ENCODE measurements at regions not wholly inside any gene's neighbourhood (a gene's known extent, or its start where the extent isn't known, plus 50 kb on each side); places are given as distances from the start of the nearest gene placed in this dataset.

GRCh38 chr6:129938249-129939020 is 77.3 kb upstream of the TMEM244 start:
- Histone ChIP-seq H3K79me2 (ENCODE audit: low read length) (no peaks in the 10 kb centered on the region), H3K9me2 (replicated peaks; ENCODE audit: low read length) (no peaks in the 10 kb centered on the region), H3K4me1 (ENCODE audit: insufficient read depth, low read length) (peaks cover 25% of the 10 kb centered on the region), H3K27ac (ENCODE audit: low read length) (peak overlapping the region; percentile 8; the same call in 1 of the 2 replicates), H3F3A (ENCODE audit: low read length, unreplicated experiment) (peaks cover 5% of the 10 kb centered on the region), H3K9me3 (ENCODE audit: low read length) (no peaks in the 10 kb centered on the region), H2AFZ (ENCODE audit: low read length) (no peak overlapping the region), H4K20me1 (ENCODE audit: low read length) (no peaks in the 10 kb centered on the region), H3K4me2 (ENCODE audit: low read length) (peak overlapping the region; percentile 67), H3K4me3 (ENCODE audit: low read length) (peak overlapping the region; percentile 26; the same call in 1 of the 2 replicates), H3K27me3 (ENCODE audit: low read length) (no peaks in the 10 kb centered on the region), H3K9ac (ENCODE audit: low read length) (no peak overlapping the region), H3K36me3 (ENCODE audit: low read depth, low read length) (no peaks in the 10 kb centered on the region)
- ATAC-seq (peak; percentile 89), DNase-seq (peak; percentile 63)
- intact Hi-C loops (cut with micrococcal nuclease): loop anchor here (2.0 to 5.0 kb wide), 4 partner anchors 80 to 446 kb away; partner anchors contain the start of gene L3MBTL3
- ChIA-PET POLR2A (ENCODE audit: unreplicated experiment) (no interaction called here), CTCF (interaction anchor here (0.5 to 1.3 kb wide), 6 partner anchors 43 to 307 kb away, joined by 3 to 4 read pairs (median 3); no protein-coding TSS in a partner anchor)
- TF ChIP-seq EZH2phosphoT487 (IDR thresholded peaks at IDR 0.05; ENCODE audit: borderline replicate concordance, low read length) (no peak), EZH2 (IDR thresholded peaks at IDR 0.05; ENCODE audit: low read length, unreplicated experiment) (no peak)
- TF ChIP-seq, protein P1, sequence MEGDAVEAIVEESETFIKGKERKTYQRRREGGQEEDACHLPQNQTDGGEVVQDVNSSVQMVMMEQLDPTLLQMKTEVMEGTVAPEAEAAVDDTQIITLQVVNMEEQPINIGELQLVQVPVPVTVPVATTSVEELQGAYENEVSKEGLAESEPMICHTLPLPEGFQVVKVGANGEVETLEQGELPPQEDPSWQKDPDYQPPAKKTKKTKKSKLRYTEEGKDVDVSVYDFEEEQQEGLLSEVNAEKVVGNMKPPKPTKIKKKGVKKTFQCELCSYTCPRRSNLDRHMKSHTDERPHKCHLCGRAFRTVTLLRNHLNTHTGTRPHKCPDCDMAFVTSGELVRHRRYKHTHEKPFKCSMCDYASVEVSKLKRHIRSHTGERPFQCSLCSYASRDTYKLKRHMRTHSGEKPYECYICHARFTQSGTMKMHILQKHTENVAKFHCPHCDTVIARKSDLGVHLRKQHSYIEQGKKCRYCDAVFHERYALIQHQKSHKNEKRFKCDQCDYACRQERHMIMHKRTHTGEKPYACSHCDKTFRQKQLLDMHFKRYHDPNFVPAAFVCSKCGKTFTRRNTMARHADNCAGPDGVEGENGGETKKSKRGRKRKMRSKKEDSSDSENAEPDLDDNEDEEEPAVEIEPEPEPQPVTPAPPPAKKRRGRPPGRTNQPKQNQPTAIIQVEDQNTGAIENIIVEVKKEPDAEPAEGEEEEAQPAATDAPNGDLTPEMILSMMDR (conservative IDR thresholded peaks at IDR 0.05; ENCODE audit: low read depth, low read length): no peak
- no TSS peak for BruUV-seq (replicated peaks)

DNA sequence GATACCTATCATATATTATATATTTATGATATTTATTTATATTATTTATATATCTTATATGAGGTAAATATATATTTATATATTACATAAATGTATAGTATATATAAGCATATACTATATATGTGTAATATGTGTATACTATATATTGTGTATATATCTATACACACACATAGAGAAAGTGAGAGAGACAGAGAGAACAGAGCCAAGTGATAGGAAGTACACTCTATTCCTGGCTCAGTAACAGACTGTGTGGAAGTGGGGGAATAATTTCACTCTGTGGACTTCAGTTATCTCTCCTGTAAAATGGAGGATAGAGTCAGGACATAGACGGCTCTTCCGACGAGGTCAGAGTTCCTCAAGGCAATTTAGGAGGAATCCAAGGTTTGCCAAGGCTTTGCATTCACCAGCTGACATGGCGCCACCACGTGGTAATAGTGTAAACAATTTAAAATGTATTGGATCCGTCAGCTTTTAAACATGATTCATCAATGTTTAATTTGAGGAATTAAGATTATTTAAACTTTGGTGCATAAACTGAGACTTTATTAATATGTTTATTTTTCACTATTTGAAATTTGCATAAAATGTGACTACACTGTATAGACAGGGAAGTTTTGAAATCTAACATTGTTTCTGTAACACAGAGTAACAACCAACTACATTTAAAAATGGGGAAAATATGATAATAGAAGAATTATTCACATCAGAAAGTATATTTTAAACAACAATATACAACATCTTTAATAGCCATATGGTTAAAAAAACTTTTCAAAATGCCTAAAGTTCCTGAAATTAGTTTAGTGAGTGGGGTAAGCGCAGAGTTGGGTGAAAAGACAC is 75.4 kb upstream of the TMEM244 start:
- peak overlapping the region; percentile 68 for H2AFZ ChIP-seq (ENCODE audit: low read length)
- H3F3A ChIP-seq (ENCODE audit: low read length, unreplicated experiment): peaks cover 5% of the 10 kb centered on the region
- H3K79me2 ChIP-seq (ENCODE audit: low read length): no peaks in the 10 kb centered on the region
- no peaks in the 10 kb centered on the region for H3K36me3 ChIP-seq (ENCODE audit: low read depth, low read length)
- peak; percentile 77 for DNase-seq
- no TSS peak for BruUV-seq (replicated peaks)
- H3K9me3 ChIP-seq (ENCODE audit: low read length): no peaks in the 10 kb centered on the region
- H3K9ac ChIP-seq (ENCODE audit: low read length): no peak overlapping the region
- ChIA-PET POLR2A (ENCODE audit: unreplicated experiment) (no interaction called here), CTCF (no interaction called here)
- intact Hi-C loops (cut with micrococcal nuclease): loop anchor here (1.0 to 5.0 kb wide), 4 partner anchors 43 to 444 kb away; no protein-coding TSS in a partner anchor
- no peaks in the 10 kb centered on the region for H4K20me1 ChIP-seq (ENCODE audit: low read length)
- H3K4me3 ChIP-seq (ENCODE audit: low read length): no peak overlapping the region; the same call in 1 of the 2 replicates
- no peaks in the 10 kb centered on the region for H3K9me2 ChIP-seq (replicated peaks; ENCODE audit: low read length)
- no peak overlapping the region for H3K27ac ChIP-seq (ENCODE audit: low read length)
- ATAC-seq: peak; percentile 49
- peaks cover 25% of the 10 kb centered on the region for H3K4me1 ChIP-seq (ENCODE audit: insufficient read depth, low read length)
- no peaks in the 10 kb centered on the region for H3K27me3 ChIP-seq (ENCODE audit: low read length)
- TF ChIP-seq EZH2phosphoT487 (IDR thresholded peaks at IDR 0.05; ENCODE audit: borderline replicate concordance, low read length) (no peak), EZH2 (IDR thresholded peaks at IDR 0.05; ENCODE audit: low read length, unreplicated experiment) (no peak)
- TF ChIP-seq, protein P1 (conservative IDR thresholded peaks at IDR 0.05; ENCODE audit: low read depth, low read length): peak; percentile 71
- H3K4me2 ChIP-seq (ENCODE audit: low read length): peak overlapping the region; percentile 62

Data from PC-3 (cell line).